HEK293 (cell line): ENCODE measurements at regions not wholly inside any gene's neighbourhood (a gene's known extent, or its start where the extent isn't known, plus 50 kb on each side); places are given as distances from the start of the nearest gene placed in this dataset.

Source experiments
- CTCF ChIP-seq: fragments of 450-650 bp; formaldehyde crosslinking; IDR thresholded peaks from 2 replicates; pipeline ENCODE4 v1.5.1; 2016; ENCODE audit warnings: missing biosample characterization, missing genetic modification characterization
- MEIS1 ChIP-seq: sonication (generic); formaldehyde crosslinking; IDR thresholded peaks from 2 replicates; pipeline ENCODE4 v1.8.1; 2022; ENCODE audit warnings: missing genetic modification reagents, mild to moderate bottlenecking, borderline replicate concordance
- SP2 ChIP-seq: fragments of 450-650 bp; formaldehyde crosslinking; IDR thresholded peaks from 2 replicates; pipeline ENCODE4 v1.5.1; 2016; ENCODE audit warnings: missing biosample characterization, missing genetic modification characterization
- YY1 ChIP-seq: fragments of 450-650 bp; formaldehyde crosslinking; IDR thresholded peaks from 2 replicates; pipeline ENCODE4 v1.5.1; 2018; ENCODE audit warnings: missing biosample characterization, missing genetic modification characterization
- ZFP41 ChIP-seq: fragments of 450-650 bp; formaldehyde crosslinking; IDR thresholded peaks from 2 replicates; pipeline ENCODE4 v1.5.1; 2016; ENCODE audit warnings: missing biosample characterization, missing genetic modification characterization, borderline replicate concordance
- ZNF133 ChIP-seq: fragments of 450-650 bp; formaldehyde crosslinking; IDR thresholded peaks from 2 replicates; pipeline ENCODE4 v1.5.1; 2016; ENCODE audit warnings: missing biosample characterization, missing genetic modification characterization
- ZNF18 ChIP-seq: fragments of 450-650 bp; formaldehyde crosslinking; IDR thresholded peaks from 2 replicates; pipeline ENCODE4 v1.5.1; 2016; ENCODE audit warnings: missing biosample characterization, missing genetic modification characterization
- ZNF184 ChIP-seq: fragments of 450-650 bp; IDR thresholded peaks from 2 replicates; pipeline ENCODE4 v1.5.1; 2018; ENCODE audit warnings: missing biosample characterization, mild to moderate bottlenecking, missing genetic modification characterization
- ZNF274 ChIP-seq, 2 experiments: fragments of 200-500 bp in 1 of 2; fragments of 450-650 bp in 1 of 2; sonication (Bioruptor generic) in 1 of 2; formaldehyde crosslinking in 1 of 2; IDR thresholded peaks; 2 replicates each; pipeline versions ENCODE4 v1.5.1 to v1.6.1; 2014 to 2016; ENCODE audit warnings: borderline replicate concordance in 1 of 2, inconsistent platforms in 1 of 2, low read length in 1 of 2, missing biosample characterization in 1 of 2, missing genetic modification characterization in 1 of 2
- ZNF530 ChIP-seq: fragments of 450-650 bp; formaldehyde crosslinking; IDR thresholded peaks from 2 replicates; pipeline ENCODE4 v1.5.1; 2016; ENCODE audit warnings: low read depth, missing biosample characterization, missing genetic modification characterization
- ZNF645 ChIP-seq: fragments of 450-650 bp; formaldehyde crosslinking; IDR thresholded peaks from 2 replicates; pipeline ENCODE4; 2016; ENCODE audit warnings: missing biosample characterization, missing genetic modification characterization

GRCh38 chr3:10627884-10628572 is 122.6 kb upstream of the ATP2B2 start:
- no peak for TF ChIP-seq ZNF274 (IDR thresholded peaks at IDR 0.05; ENCODE audit: low read length)
- TF ChIP-seq ZNF274 (tag by site-specific recombination; IDR thresholded peaks at IDR 0.05; ENCODE audit: borderline replicate concordance) = no peak
- TF ChIP-seq CTCF (tag by site-specific recombination) = no peak
- TF ChIP-seq ZNF184 = no peak
- TF ChIP-seq YY1 (tag by site-specific recombination) = no peak
- TF ChIP-seq ZFP41 (tag by site-specific recombination) = no peak
- no peak for TF ChIP-seq ZNF18
- TF ChIP-seq ZNF530 (tag by site-specific recombination) = no peak
- no peak for TF ChIP-seq ZNF133 (tag by site-specific recombination)
- no peak for TF ChIP-seq ZNF645
- TF ChIP-seq SP2 (tag by site-specific recombination) = no peak
- no peak for TF ChIP-seq MEIS1
